Loucy (cell line): ENCODE measurements at regions not wholly inside any gene's neighbourhood (a gene's known extent, or its start where the extent isn't known, plus 50 kb on each side); places are given as distances from the start of the nearest gene placed in this dataset.

Experiments used
- H2AFZ ChIP-seq: fragments of 200-600 bp; sonication (generic); 2 replicates; pipeline ENCODE4 v1.6.0; 2016; ENCODE audit warnings: antibody characterized with exemption, mild to moderate bottlenecking, low read length, moderate library complexity
- H3F3A ChIP-seq: fragments of 200-600 bp; 2 replicates; pipeline ENCODE4 v1.6.0; 2016; ENCODE audit warnings: antibody characterized with exemption, low read depth, mild to moderate bottlenecking
- H3K27me3 ChIP-seq: fragments of 200-600 bp; sonication (generic); 2 replicates; pipeline ENCODE4 v1.6.1; 2014; ENCODE audit warnings: low read length, mild to moderate bottlenecking; ENCODE audit not compliant: insufficient read depth, poor library complexity, severe bottlenecking
- H3K36me3 ChIP-seq: fragments of 200-600 bp; sonication (generic); 2 replicates; pipeline ENCODE4 v1.6.1; 2016; ENCODE audit warnings: low read length; ENCODE audit not compliant: insufficient read depth
- H3K4me1 ChIP-seq: fragments of 200-600 bp; sonication (generic); 2 replicates; pipeline ENCODE4 v1.5.1; 2014; ENCODE audit warnings: low read length, mild to moderate bottlenecking; ENCODE audit not compliant: insufficient read depth, poor library complexity, severe bottlenecking
- H3K4me2 ChIP-seq: fragments of 200-600 bp; sonication (generic); 2 replicates; pipeline ENCODE4 v1.6.0; 2014; ENCODE audit warnings: antibody characterized with exemption, low read length, low read depth, mild to moderate bottlenecking; ENCODE audit not compliant: poor library complexity, severe bottlenecking
- H3K4me3 ChIP-seq: fragments of 200-600 bp; sonication (generic); 2 replicates; pipeline ENCODE4 v1.5.1; 2014; ENCODE audit warnings: low read length, mild to moderate bottlenecking, mixed read lengths; ENCODE audit not compliant: poor library complexity, severe bottlenecking
- H3K79me2 ChIP-seq: fragments of 200-600 bp; sonication (generic); 2 replicates; pipeline ENCODE4 v1.6.1; 2014; ENCODE audit warnings: low read length; ENCODE audit not compliant: insufficient read depth
- H3K9ac ChIP-seq: fragments of 200-600 bp; sonication (generic); 2 replicates; pipeline ENCODE4 v1.6.0; 2014; ENCODE audit warnings: mild to moderate bottlenecking, low read depth, low read length, moderate library complexity; ENCODE audit not compliant: poor library complexity, severe bottlenecking
- H3K9me2 ChIP-seq: fragments of 200-600 bp; sonication (generic); replicated peaks from 2 replicates; pipeline ENCODE4 v1.6.1; 2016; ENCODE audit warnings: low read depth, low read length, mixed read lengths
- H3K9me3 ChIP-seq: fragments of 200-600 bp; sonication (generic); 2 replicates; pipeline ENCODE4 v1.6.1; 2014; ENCODE audit warnings: mild to moderate bottlenecking, antibody characterized with exemption, low read length, low read depth; ENCODE audit not compliant: insufficient read depth
- H4K20me1 ChIP-seq: fragments of 200-600 bp; sonication (generic); 2 replicates; pipeline ENCODE4 v1.6.0; 2014; ENCODE audit warnings: antibody characterized with exemption, low read length, mild to moderate bottlenecking; ENCODE audit not compliant: insufficient read depth, poor library complexity, severe bottlenecking
- CTCF ChIP-seq: fragments of 200-600 bp; sonication (generic); conservative IDR thresholded peaks from 2 replicates; pipeline ENCODE4 v1.5.1; 2014; ENCODE audit warnings: mild to moderate bottlenecking, antibody characterized with exemption, low read length
- EZH2phosphoT487 ChIP-seq: fragments of 200-600 bp; IDR thresholded peaks from 2 replicates; pipeline ENCODE4 v1.6.1; 2018; ENCODE audit warnings: antibody characterized with exemption, mild to moderate bottlenecking, moderate library complexity, borderline replicate concordance

GRCh38 chr12:88752183-88752582 lies 171.9 kb upstream of the KITLG start:
- Histone ChIP-seq H3K4me3 (no peak overlapping the region), H3K9ac (no peak overlapping the region), H3K4me2 (no peak overlapping the region)

GRCh38 chr12:88750867-88751543 lies 170.7 kb upstream of the KITLG start:
- Histone ChIP-seq H3F3A (no peaks in the 10 kb centered on the region), H3K9ac (no peak overlapping the region), H3K4me2 (no peak overlapping the region), H2AFZ (no peak overlapping the region), H3K9me3 (no peaks in the 10 kb centered on the region), H4K20me1 (no peaks in the 10 kb centered on the region), H3K4me3 (no peak overlapping the region), H3K9me2 (no peaks in the 10 kb centered on the region), H3K27me3 (no peaks in the 10 kb centered on the region), H3K36me3 (no peaks in the 10 kb centered on the region), H3K79me2 (no peaks in the 10 kb centered on the region), H3K4me1 (no peaks in the 10 kb centered on the region)
- TF ChIP-seq CTCF (no peak), EZH2phosphoT487 (no peak)

More at GRCh38 chr12:88752183-88752582, 171.9 kb upstream of the KITLG start:
- Histone ChIP-seq H3K9me3 (no peaks in the 10 kb centered on the region), H3K36me3 (no peaks in the 10 kb centered on the region), H4K20me1 (no peaks in the 10 kb centered on the region), H3K4me1 (no peaks in the 10 kb centered on the region), H3K79me2 (no peaks in the 10 kb centered on the region), H3K9me2 (no peaks in the 10 kb centered on the region), H3F3A (no peaks in the 10 kb centered on the region), H3K27me3 (no peaks in the 10 kb centered on the region), H2AFZ (no peak overlapping the region)
- TF ChIP-seq CTCF (no peak), EZH2phosphoT487 (no peak)

- H3K9me2 ChIP-seq: no peaks in the 10 kb centered on the region
- no peak overlapping the region for H3K9ac ChIP-seq
- no peak overlapping the region for H3K4me3 ChIP-seq
- H3K79me2 ChIP-seq: no peaks in the 10 kb centered on the region
- H3K27me3 ChIP-seq: no peaks in the 10 kb centered on the region
- H3K9me3 ChIP-seq: no peaks in the 10 kb centered on the region
- no peaks in the 10 kb centered on the region for H4K20me1 ChIP-seq
- H3K4me1 ChIP-seq: no peaks in the 10 kb centered on the region
- TF ChIP-seq EZH2phosphoT487 (no peak), CTCF (no peak)
- H2AFZ ChIP-seq: no peak overlapping the region
- H3K36me3 ChIP-seq: no peaks in the 10 kb centered on the region
- H3K4me2 ChIP-seq: no peak overlapping the region
- H3F3A ChIP-seq: no peaks in the 10 kb centered on the region
Measured at GRCh38 chr12:88746386-88746785, 166.1 kb upstream of the KITLG start.
